ENCODE measurements at regions not wholly inside any gene's neighbourhood (a gene's known extent, or its start where the extent isn't known, plus 50 kb on each side); places are given as distances from the start of the nearest gene placed in this dataset.

DNA sequence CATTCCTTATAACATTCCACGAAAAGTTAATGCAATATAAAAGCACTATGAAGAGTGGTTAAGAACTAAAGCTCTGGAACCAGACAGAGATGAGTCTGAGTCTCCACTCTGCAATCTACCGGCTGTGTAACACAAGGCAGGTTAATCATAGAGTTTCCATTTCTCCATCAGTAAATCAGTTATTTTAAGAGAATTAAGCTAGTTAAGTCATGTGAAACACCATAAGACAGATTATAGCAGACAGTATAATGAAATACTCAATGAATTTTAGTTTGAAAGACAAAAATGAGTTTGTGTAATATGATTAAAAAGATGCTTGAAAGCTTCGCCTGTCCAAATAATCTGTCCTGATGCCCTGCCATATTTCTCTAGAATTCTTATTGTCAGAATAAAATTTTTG lies 282.6 kb upstream of the ACTRT1 start:
- intact Hi-C loops (cut with micrococcal nuclease; ENCODE audit: unreplicated experiment): no loop called here
- ATAC-seq: no peak

DNA sequence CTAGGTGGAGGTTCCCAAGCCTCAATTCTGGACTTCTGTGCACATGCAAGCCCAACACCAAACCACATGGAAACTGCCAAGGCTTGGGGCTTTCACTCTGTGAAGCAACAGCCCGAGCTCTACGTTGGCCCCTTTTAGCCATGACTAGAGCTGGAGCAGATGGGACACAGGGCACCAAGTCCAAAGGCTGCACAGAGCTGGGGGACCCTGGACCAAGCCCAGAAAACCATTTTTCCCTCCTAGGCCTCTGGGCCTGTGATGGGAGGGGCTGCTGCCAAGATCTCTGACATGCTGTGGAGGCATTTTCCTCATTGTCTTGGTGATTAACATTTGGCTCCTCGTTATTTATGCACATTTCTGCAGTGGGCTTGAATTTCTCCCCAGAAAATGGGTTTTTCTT lies 258.7 kb upstream of the ACTRT1 start:
- POLR2A ChIA-PET: no interaction called here
- FAIRE-seq (no peak), ATAC-seq (no peak), DNase-seq (ENCODE audit: low read depth, low spot score) (no peak)
- H3K9me3 ChIP-seq (replicated peaks; ENCODE audit: control insufficient read depth, insufficient read depth, low read length): no peaks in the 10 kb centered on the region
- no TSS peak for BruUV-seq (replicated peaks)
- RAD21 ChIA-PET (ENCODE audit: unreplicated experiment): no interaction called here
- CTCF ChIA-PET: no interaction called here
- no peaks in the 10 kb centered on the region for H3K36me3 ChIP-seq (ENCODE audit: control insufficient read depth in 2 of 2, insufficient read depth in 2 of 2, low read length in 1 of 2)
- H2AFZ ChIP-seq (ENCODE audit: control insufficient read depth, low read depth, low read length): no peak overlapping the region
- WGBS (ENCODE audit: insufficient coverage, insufficient replicate concordance, low lambda C conversion rate, missing lambda C conversion rate): 4% methylated on average over 3 of the region's 3 CpGs
- H3K27ac ChIP-seq (ENCODE audit: control insufficient read depth, insufficient read depth): no peak overlapping the region
- H3K4me2 ChIP-seq (ENCODE audit: control insufficient read depth, insufficient read depth): no peak overlapping the region
- H3K9ac ChIP-seq (ENCODE audit: control insufficient read depth, insufficient read depth, low read length): no peak overlapping the region
- no peaks in the 10 kb centered on the region for H3K4me1 ChIP-seq (ENCODE audit: control insufficient read depth, insufficient read depth, low read length)
- no peaks in the 10 kb centered on the region for H3K27me3 ChIP-seq (replicated peaks in 1 of 2; ENCODE audit: control insufficient read depth in 2 of 2, insufficient read depth in 2 of 2, low read length in 1 of 2)
- no peak overlapping the region for H3K4me3 ChIP-seq
- no peaks in the 10 kb centered on the region for H3K79me2 ChIP-seq (ENCODE audit: control insufficient read depth, insufficient read depth, low read length)
- SMC1A ChIA-PET (ENCODE audit: uncharacterized antibody, unreplicated experiment): no interaction called here
- H4K20me1 ChIP-seq (ENCODE audit: control insufficient read depth, insufficient read depth): no peaks in the 10 kb centered on the region
- in situ Hi-C loops (cut with MboI): no loop called here
- intact Hi-C loops (cut with micrococcal nuclease; ENCODE audit: unreplicated experiment): no loop called here
- TF ChIP-seq, protein P1, sequence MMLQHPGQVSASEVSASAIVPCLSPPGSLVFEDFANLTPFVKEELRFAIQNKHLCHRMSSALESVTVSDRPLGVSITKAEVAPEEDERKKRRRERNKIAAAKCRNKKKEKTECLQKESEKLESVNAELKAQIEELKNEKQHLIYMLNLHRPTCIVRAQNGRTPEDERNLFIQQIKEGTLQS (IDR thresholded peaks at IDR 0.05; ENCODE audit: borderline replicate concordance, extremely low read depth, low read depth, low read length): no peak
- no peak for TF ChIP-seq MAX (IDR thresholded peaks at IDR 0.05; ENCODE audit: low read depth, low read length)
- TF ChIP-seq MEF2B (IDR thresholded peaks at IDR 0.05; ENCODE audit: partially characterized antibody, poor library complexity, severe bottlenecking): no peak
- no peak for TF ChIP-seq FOXM1 (IDR thresholded peaks at IDR 0.05; ENCODE audit: low read depth, low read length)
- TF ChIP-seq, protein P2, sequence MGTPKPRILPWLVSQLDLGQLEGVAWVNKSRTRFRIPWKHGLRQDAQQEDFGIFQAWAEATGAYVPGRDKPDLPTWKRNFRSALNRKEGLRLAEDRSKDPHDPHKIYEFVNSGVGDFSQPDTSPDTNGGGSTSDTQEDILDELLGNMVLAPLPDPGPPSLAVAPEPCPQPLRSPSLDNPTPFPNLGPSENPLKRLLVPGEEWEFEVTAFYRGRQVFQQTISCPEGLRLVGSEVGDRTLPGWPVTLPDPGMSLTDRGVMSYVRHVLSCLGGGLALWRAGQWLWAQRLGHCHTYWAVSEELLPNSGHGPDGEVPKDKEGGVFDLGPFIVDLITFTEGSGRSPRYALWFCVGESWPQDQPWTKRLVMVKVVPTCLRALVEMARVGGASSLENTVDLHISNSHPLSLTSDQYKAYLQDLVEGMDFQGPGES (IDR thresholded peaks at IDR 0.05): no peak
- TF ChIP-seq CHD1 (IDR thresholded peaks at IDR 0.05; ENCODE audit: low read depth, low read length): no peak
- no peak for TF ChIP-seq NKRF (conservative IDR thresholded peaks at IDR 0.05)
- TF ChIP-seq SREBF2 (IDR thresholded peaks at IDR 0.05; ENCODE audit: low read length): no peak
- TF ChIP-seq EP300 (IDR thresholded peaks at IDR 0.05; ENCODE audit: borderline replicate concordance in 1 of 2, control insufficient read depth in 1 of 2, low read depth in 2 of 2, low read length in 2 of 2): no peak

More for the DNA sequence above, 282.6 kb upstream of the ACTRT1 start:
- POLR2A ChIA-PET: no interaction called here
- Histone ChIP-seq H3K4me3 (no peak overlapping the region), H3K4me1 (ENCODE audit: control insufficient read depth, insufficient read depth, low read length) (no peaks in the 10 kb centered on the region), H3K27me3 (replicated peaks in 1 of 2; ENCODE audit: control insufficient read depth in 2 of 2, insufficient read depth in 2 of 2, low read length in 1 of 2) (no peaks in the 10 kb centered on the region), H3K36me3 (ENCODE audit: control insufficient read depth in 2 of 2, insufficient read depth in 2 of 2, low read length in 1 of 2) (no peaks in the 10 kb centered on the region), H3K4me2 (ENCODE audit: control insufficient read depth, insufficient read depth) (no peak overlapping the region), H4K20me1 (ENCODE audit: control insufficient read depth, insufficient read depth) (no peaks in the 10 kb centered on the region), H3K9me3 (replicated peaks; ENCODE audit: control insufficient read depth, insufficient read depth, low read length) (no peaks in the 10 kb centered on the region), H2AFZ (ENCODE audit: control insufficient read depth, low read depth, low read length) (no peak overlapping the region), H3K27ac (ENCODE audit: control insufficient read depth, insufficient read depth) (no peak overlapping the region), H3K79me2 (ENCODE audit: control insufficient read depth, insufficient read depth, low read length) (no peaks in the 10 kb centered on the region), H3K9ac (ENCODE audit: control insufficient read depth, insufficient read depth, low read length) (no peak overlapping the region)
- DNase-seq (ENCODE audit: low read depth, low spot score) (no peak), FAIRE-seq (no peak)
- BruUV-seq (replicated peaks): no TSS peak
- CTCF ChIA-PET: no interaction called here
- 27% methylated on average over 3 of the region's 3 CpGs for WGBS (ENCODE audit: insufficient coverage, insufficient replicate concordance, low lambda C conversion rate, missing lambda C conversion rate)
- SMC1A ChIA-PET (ENCODE audit: uncharacterized antibody, unreplicated experiment): no interaction called here
- TF ChIP-seq WRNIP1 (IDR thresholded peaks at IDR 0.05; ENCODE audit: borderline replicate concordance, low read depth, low read length) (no peak), POLR2AphosphoS2 (IDR thresholded peaks at IDR 0.05; ENCODE audit: low read depth, low read length) (no peak), ZZZ3 (IDR thresholded peaks at IDR 0.05; ENCODE audit: control insufficient read depth, insufficient read length, low read depth) (no peak), POLR2A (IDR thresholded peaks at IDR 0.05; ENCODE audit: low read depth, low read length) (no peak), HDAC6 (IDR thresholded peaks at IDR 0.05; ENCODE audit: unreplicated experiment) (no peak), MEF2A (IDR thresholded peaks at IDR 0.05; ENCODE audit: insufficient read depth, low read depth, low read length) (no peak), CREB1 (IDR thresholded peaks at IDR 0.05; ENCODE audit: low read depth) (no peak)
- TF ChIP-seq, protein P3, sequence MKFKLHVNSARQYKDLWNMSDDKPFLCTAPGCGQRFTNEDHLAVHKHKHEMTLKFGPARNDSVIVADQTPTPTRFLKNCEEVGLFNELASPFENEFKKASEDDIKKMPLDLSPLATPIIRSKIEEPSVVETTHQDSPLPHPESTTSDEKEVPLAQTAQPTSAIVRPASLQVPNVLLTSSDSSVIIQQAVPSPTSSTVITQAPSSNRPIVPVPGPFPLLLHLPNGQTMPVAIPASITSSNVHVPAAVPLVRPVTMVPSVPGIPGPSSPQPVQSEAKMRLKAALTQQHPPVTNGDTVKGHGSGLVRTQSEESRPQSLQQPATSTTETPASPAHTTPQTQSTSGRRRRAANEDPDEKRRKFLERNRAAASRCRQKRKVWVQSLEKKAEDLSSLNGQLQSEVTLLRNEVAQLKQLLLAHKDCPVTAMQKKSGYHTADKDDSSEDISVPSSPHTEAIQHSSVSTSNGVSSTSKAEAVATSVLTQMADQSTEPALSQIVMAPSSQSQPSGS (IDR thresholded peaks at IDR 0.05; ENCODE audit: low read length): no peak
- in situ Hi-C loops (cut with MboI): no loop called here
- RAD21 ChIA-PET (ENCODE audit: unreplicated experiment): no interaction called here
